ENCODE measurements at regions not wholly inside any gene's neighbourhood (a gene's known extent, or its start where the extent isn't known, plus 50 kb on each side); places are given as distances from the start of the nearest gene placed in this dataset.

- H3K79me2 ChIP-seq (ENCODE audit: control insufficient read depth, insufficient read depth, low read length) = no peaks in the 10 kb centered on the region
- POLR2A ChIA-PET = no interaction called here
- H2AFZ ChIP-seq (ENCODE audit: low read depth, low read length) = no peak overlapping the region
- no peaks in the 10 kb centered on the region for H3K9me1 ChIP-seq (replicated peaks; ENCODE audit: control insufficient read depth, extremely low read depth, insufficient read depth, low read length)
- no peak for FAIRE-seq
- TF ChIP-seq MYC (IDR thresholded peaks at IDR 0.05; ENCODE audit: low read depth, low read length) (no peak), FOS (IDR thresholded peaks at IDR 0.05; ENCODE audit: borderline replicate concordance, insufficient read depth, low read length) (no peak), MAX (IDR thresholded peaks at IDR 0.05; ENCODE audit: insufficient read depth, insufficient read length) (no peak), POLR2A (IDR thresholded peaks at IDR 0.05; ENCODE audit: low read depth, low read length) (no peak), JUN (IDR thresholded peaks at IDR 0.05; ENCODE audit: borderline replicate concordance, insufficient read depth, insufficient read length, low read depth) (no peak), CTCF (IDR thresholded peaks at IDR 0.05; ENCODE audit: extremely low read depth in 1 of 2, insufficient read depth in 1 of 2, low read depth in 1 of 2, low read length in 2 of 2) (no peak), GATA2 (IDR thresholded peaks at IDR 0.05; ENCODE audit: insufficient read depth, insufficient read length, low read depth, low read length) (no peak)
- no peak overlapping the region for H3K4me2 ChIP-seq (ENCODE audit: insufficient read depth, low read length)
- CTCF ChIA-PET = no interaction called here
- dilution Hi-C loops (cut with MboI; ENCODE audit: extremely low pct_ligation_motif_present, low sequenced_read_pairs) (no loop called here), intact Hi-C loops (cut with micrococcal nuclease) (no loop called here)
- no peaks in the 10 kb centered on the region for H3K36me3 ChIP-seq (ENCODE audit: control insufficient read depth in 2 of 2, extremely low read depth in 1 of 2, insufficient read depth in 2 of 2, low read length in 2 of 2)
- no peaks in the 10 kb centered on the region for H3K4me1 ChIP-seq (ENCODE audit: control insufficient read depth, extremely low read depth, insufficient read depth, low read length)
- no peaks in the 10 kb centered on the region for H4K20me1 ChIP-seq (replicated peaks; ENCODE audit: control insufficient read depth, extremely low read depth, insufficient read depth, low read length)
- no peak for DNase-seq (ENCODE audit: low read depth, low spot score)
- H3K27ac ChIP-seq (ENCODE audit: insufficient read depth, low read depth, low read length) = no peak overlapping the region
- H3K27me3 ChIP-seq (ENCODE audit: control insufficient read depth in 2 of 2, insufficient read depth in 2 of 2, low read length in 2 of 2) = no peaks in the 10 kb centered on the region
- no TSS peak for BruUV-seq (replicated peaks)
- no peak overlapping the region for H3K4me3 ChIP-seq (replicated peaks in 1 of 3; ENCODE audit: insufficient read depth in 1 of 3, low read depth in 1 of 3, low read length in 3 of 3)
- H3K9ac ChIP-seq (replicated peaks; ENCODE audit: extremely low read depth, insufficient read depth, low read length) = no peak overlapping the region
- H3K9me3 ChIP-seq (replicated peaks; ENCODE audit: control insufficient read depth, insufficient read depth, low read length) = peaks cover 3% of the 10 kb centered on the region
Observed at GRCh38 chr12:126994599-126994998, 1272.4 kb upstream of the TMEM132C start.

- ChIA-PET CTCF (no interaction called here), POLR2A (no interaction called here)
- FAIRE-seq = no peak
- H3K9me1 ChIP-seq (replicated peaks; ENCODE audit: control insufficient read depth, extremely low read depth, insufficient read depth, low read length) = no peaks in the 10 kb centered on the region
- BruUV-seq (replicated peaks) = no TSS peak
- dilution Hi-C loops (cut with MboI; ENCODE audit: extremely low pct_ligation_motif_present, low sequenced_read_pairs) = no loop called here
- H3K4me1 ChIP-seq (ENCODE audit: control insufficient read depth, extremely low read depth, insufficient read depth, low read length) = no peaks in the 10 kb centered on the region
- no peaks in the 10 kb centered on the region for H4K20me1 ChIP-seq (replicated peaks; ENCODE audit: control insufficient read depth, extremely low read depth, insufficient read depth, low read length)
- H3K27ac ChIP-seq (ENCODE audit: insufficient read depth, low read depth, low read length) = no peak overlapping the region
- TF ChIP-seq EZH2 (IDR thresholded peaks at IDR 0.05; ENCODE audit: borderline replicate concordance, low read depth, low read length, severe bottlenecking) = no peak
- TF ChIP-seq MAX (IDR thresholded peaks at IDR 0.05; ENCODE audit: insufficient read depth, insufficient read length) = no peak
- TF ChIP-seq CTCF (IDR thresholded peaks at IDR 0.05; ENCODE audit: extremely low read depth in 1 of 2, insufficient read depth in 1 of 2, low read depth in 1 of 2, low read length in 2 of 2) = no peak
- TF ChIP-seq POLR2AphosphoS5 (IDR thresholded peaks at IDR 0.05; ENCODE audit: insufficient read depth, low read depth, low read length) = no peak
- no peak for TF ChIP-seq JUN (IDR thresholded peaks at IDR 0.05; ENCODE audit: borderline replicate concordance, insufficient read depth, insufficient read length, low read depth)
- TF ChIP-seq MYC (IDR thresholded peaks at IDR 0.05; ENCODE audit: low read depth, low read length) = no peak
- no peak for TF ChIP-seq FOS (IDR thresholded peaks at IDR 0.05; ENCODE audit: borderline replicate concordance, insufficient read depth, low read length)
- TF ChIP-seq GATA2 (IDR thresholded peaks at IDR 0.05; ENCODE audit: insufficient read depth, insufficient read length, low read depth, low read length) = no peak
- no peak for TF ChIP-seq POLR2A (IDR thresholded peaks at IDR 0.05; ENCODE audit: low read depth, low read length)
- no peak for DNase-seq (ENCODE audit: low read depth, low spot score)
- H3K9me3 ChIP-seq (replicated peaks; ENCODE audit: control insufficient read depth, insufficient read depth, low read length) = no peaks in the 10 kb centered on the region
- H2AFZ ChIP-seq (ENCODE audit: low read depth, low read length) = no peak overlapping the region
- H3K4me3 ChIP-seq (replicated peaks in 1 of 3; ENCODE audit: insufficient read depth in 1 of 3, low read depth in 1 of 3, low read length in 3 of 3) = no peak overlapping the region
- H3K79me2 ChIP-seq (ENCODE audit: control insufficient read depth, insufficient read depth, low read length) = no peaks in the 10 kb centered on the region
- no peak overlapping the region for H3K4me2 ChIP-seq (ENCODE audit: insufficient read depth, low read length)
- H3K9ac ChIP-seq (replicated peaks; ENCODE audit: extremely low read depth, insufficient read depth, low read length) = no peak overlapping the region
- intact Hi-C loops (cut with micrococcal nuclease) = no loop called here
- H3K36me3 ChIP-seq (ENCODE audit: control insufficient read depth in 2 of 2, extremely low read depth in 1 of 2, insufficient read depth in 2 of 2, low read length in 2 of 2) = no peaks in the 10 kb centered on the region
- no peaks in the 10 kb centered on the region for H3K27me3 ChIP-seq (ENCODE audit: control insufficient read depth in 2 of 2, insufficient read depth in 2 of 2, low read length in 2 of 2)
Observed at GRCh38 chr12:126998031-126998430, 1268.9 kb upstream of the TMEM132C start.

Data from endothelial cell of umbilical vein (primary cell).